Vagina (tissue), 2 donors: ENCODE measurements at regions not wholly inside any gene's neighbourhood (a gene's known extent, or its start where the extent isn't known, plus 50 kb on each side); places are given as distances from the start of the nearest gene placed in this dataset.

Experiments
- POLR2AphosphoS5 ChIP-seq, 2 donors: sonication (generic); formaldehyde crosslinking; IDR thresholded peaks; one replicate each; pipeline ENCODE4 v1.9.0; 2017; ENCODE audit warnings: antibody characterized with exemption in 2 of 2, mild to moderate bottlenecking in 2 of 2, low read depth in 1 of 2; ENCODE audit not compliant: insufficient read depth in 1 of 2
- TF ChIP-seq, protein P1 (sequence below), 3 experiments: fragments of 450-650 bp in 2 of 3; fragments of 200-600 bp in 1 of 3; sonication (generic) in 1 of 3; IDR thresholded peaks; one replicate each; pipeline ENCODE4 v1.5.1; 2017 to 2019; ENCODE audit warnings: antibody characterized with exemption in 3 of 3, mild to moderate bottlenecking in 2 of 3, moderate library complexity in 2 of 3

DNA sequence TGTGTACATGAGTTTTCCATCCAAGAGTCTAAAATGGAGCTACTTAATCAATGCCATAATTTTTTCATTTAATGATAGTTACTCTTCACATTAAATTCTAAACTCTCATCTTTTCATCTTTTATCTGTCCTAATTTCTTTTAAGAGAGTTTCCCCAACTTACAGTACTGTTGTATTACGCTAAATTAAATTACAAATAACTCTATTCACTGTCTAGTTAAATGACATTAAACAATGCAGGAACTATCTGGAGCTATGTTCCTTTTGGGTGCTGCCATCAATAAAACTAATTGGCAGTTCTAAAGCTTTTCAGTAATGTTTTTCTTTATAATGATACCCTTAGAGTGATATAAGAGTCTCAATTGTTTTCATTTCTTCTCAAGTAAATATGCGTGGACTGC lies 227.6 kb downstream of the ANKRD50 start:
- TF ChIP-seq, protein P1, sequence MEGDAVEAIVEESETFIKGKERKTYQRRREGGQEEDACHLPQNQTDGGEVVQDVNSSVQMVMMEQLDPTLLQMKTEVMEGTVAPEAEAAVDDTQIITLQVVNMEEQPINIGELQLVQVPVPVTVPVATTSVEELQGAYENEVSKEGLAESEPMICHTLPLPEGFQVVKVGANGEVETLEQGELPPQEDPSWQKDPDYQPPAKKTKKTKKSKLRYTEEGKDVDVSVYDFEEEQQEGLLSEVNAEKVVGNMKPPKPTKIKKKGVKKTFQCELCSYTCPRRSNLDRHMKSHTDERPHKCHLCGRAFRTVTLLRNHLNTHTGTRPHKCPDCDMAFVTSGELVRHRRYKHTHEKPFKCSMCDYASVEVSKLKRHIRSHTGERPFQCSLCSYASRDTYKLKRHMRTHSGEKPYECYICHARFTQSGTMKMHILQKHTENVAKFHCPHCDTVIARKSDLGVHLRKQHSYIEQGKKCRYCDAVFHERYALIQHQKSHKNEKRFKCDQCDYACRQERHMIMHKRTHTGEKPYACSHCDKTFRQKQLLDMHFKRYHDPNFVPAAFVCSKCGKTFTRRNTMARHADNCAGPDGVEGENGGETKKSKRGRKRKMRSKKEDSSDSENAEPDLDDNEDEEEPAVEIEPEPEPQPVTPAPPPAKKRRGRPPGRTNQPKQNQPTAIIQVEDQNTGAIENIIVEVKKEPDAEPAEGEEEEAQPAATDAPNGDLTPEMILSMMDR (IDR thresholded peaks at IDR 0.05), result no peak
- no peak for TF ChIP-seq POLR2AphosphoS5 (IDR thresholded peaks at IDR 0.05; ENCODE audit: insufficient read depth in 1 of 2, low read depth in 1 of 2)
